Endothelial cell of umbilical vein (primary cell): ENCODE measurements at regions not wholly inside any gene's neighbourhood (a gene's known extent, or its start where the extent isn't known, plus 50 kb on each side); places are given as distances from the start of the nearest gene placed in this dataset.

Source experiments
- BruUV-seq: library from RNA; stranded (reverse); fragments of 400-500 nt; replicated peaks from 2 replicates; lab custom pipeline; 2021; lab: Mats Ljungman, UMichigan
- CTCF ChIA-PET: fragments of 300-600, 350-600 bp; sonication (Branson Sonifier 250); formaldehyde crosslinking; loops from one replicate; lab custom pipeline; 2021; ENCODE audit warnings: antibody characterized with exemption, inconsistent platforms; lab: Charles Lee
- POLR2A ChIA-PET: fragments of 300-600, 350-600 bp; sonication (Branson Sonifier 250); formaldehyde crosslinking; loops from one replicate; lab custom pipeline; 2021; ENCODE audit warnings: antibody characterized with exemption, inconsistent platforms; lab: Charles Lee
- DNase-seq: peaks from one replicate; pipeline ENCODE4 v3.0.0-alpha.2; 2011; ENCODE audit warnings: low read depth, low spot score
- FAIRE-seq: peaks from 2 replicates; lab custom pipeline; 2011; peaks lifted over from hg19 to GRCh38; lab: Jason Lieb, UNC
- H2AFZ ChIP-seq: 2 replicates; pipeline ENCODE4 v1.6.0; 2012; ENCODE audit warnings: low read depth, low read length, control low read depth, inconsistent platforms
- H3K27ac ChIP-seq: 2 replicates; pipeline ENCODE4 v1.5.1; 2011; ENCODE audit warnings: low read depth, mild to moderate bottlenecking, control low read depth, low read length, moderate library complexity; ENCODE audit not compliant: insufficient read depth
- H3K27me3 ChIP-seq, 2 experiments: 2 replicates each; pipeline versions ENCODE4 v1.6.0 to v1.6.1; 2011; ENCODE audit warnings: low read length in 2 of 2, mixed read lengths in 1 of 2; ENCODE audit not compliant: control insufficient read depth in 2 of 2, insufficient read depth in 2 of 2
- H3K36me3 ChIP-seq, 2 experiments: 2 replicates in 1 of 2; 3 replicates in 1 of 2; pipeline ENCODE4 v1.5.1; 2011; ENCODE audit warnings: low read length in 2 of 2, mild to moderate bottlenecking in 1 of 2, moderate library complexity in 1 of 2; ENCODE audit not compliant: control insufficient read depth in 2 of 2, insufficient read depth in 2 of 2; ENCODE audit errors: extremely low read depth in 1 of 2
- H3K4me1 ChIP-seq: 3 replicates; pipeline ENCODE4 v1.5.1; 2011; ENCODE audit warnings: mild to moderate bottlenecking, low read length; ENCODE audit not compliant: control insufficient read depth, insufficient read depth; ENCODE audit errors: extremely low read depth
- H3K4me2 ChIP-seq: 2 replicates; pipeline ENCODE4 v1.6.1; 2011; ENCODE audit warnings: low read length, control low read depth, mixed read lengths; ENCODE audit not compliant: insufficient read depth
- H3K4me3 ChIP-seq, 3 experiments: fragments of 200-600 bp in 1 of 3; sonication (generic), shearing (Covaris generic) in 1 of 3; replicated peaks in 1 of 3; 2 replicates each; pipeline ENCODE4 v1.5.1; 2011 to 2016; ENCODE audit warnings: control low read depth in 3 of 3, low read length in 3 of 3, mild to moderate bottlenecking in 2 of 3, inconsistent platforms in 1 of 3, low read depth in 1 of 3, moderate library complexity in 1 of 3; ENCODE audit not compliant: insufficient read depth in 1 of 3
- H3K79me2 ChIP-seq: 2 replicates; pipeline ENCODE4 v1.6.0; 2012; ENCODE audit warnings: low read length, inconsistent platforms; ENCODE audit not compliant: control insufficient read depth, insufficient read depth
- H3K9ac ChIP-seq: replicated peaks from 2 replicates; pipeline ENCODE3; 2011; ENCODE audit warnings: low read length, control low read depth; ENCODE audit not compliant: insufficient read depth; ENCODE audit errors: extremely low read depth
- H3K9me1 ChIP-seq: replicated peaks from 3 replicates; pipeline ENCODE4 v1.6.0; 2011; ENCODE audit warnings: mild to moderate bottlenecking, low read length; ENCODE audit not compliant: control insufficient read depth, insufficient read depth; ENCODE audit errors: extremely low read depth
- H3K9me3 ChIP-seq: replicated peaks from 2 replicates; pipeline ENCODE4 v1.5.1; 2012; ENCODE audit warnings: low read length, inconsistent platforms; ENCODE audit not compliant: control insufficient read depth, insufficient read depth
- H4K20me1 ChIP-seq: replicated peaks from 2 replicates; pipeline ENCODE3; 2011; ENCODE audit warnings: mild to moderate bottlenecking, low read length; ENCODE audit not compliant: control insufficient read depth, insufficient read depth; ENCODE audit errors: extremely low read depth
- EZH2 ChIP-seq: IDR thresholded peaks from 2 replicates; pipeline ENCODE4 v1.6.1; 2012; ENCODE audit warnings: borderline replicate concordance, low read depth, mild to moderate bottlenecking, moderate library complexity, low read length, inconsistent platforms; ENCODE audit not compliant: severe bottlenecking
- FOS ChIP-seq: IDR thresholded peaks from 2 replicates; pipeline ENCODE4 v1.6.1; 2011; ENCODE audit warnings: mild to moderate bottlenecking, low read length, moderate library complexity, borderline replicate concordance; ENCODE audit not compliant: insufficient read depth
- GATA2 ChIP-seq: IDR thresholded peaks from 2 replicates; pipeline ENCODE4 v1.7.0; 2011; ENCODE audit warnings: low read depth, mild to moderate bottlenecking, moderate library complexity, mixed read lengths, low read length; ENCODE audit not compliant: insufficient read length, insufficient read depth
- JUN ChIP-seq: IDR thresholded peaks from 2 replicates; pipeline ENCODE4 v1.6.1; 2011; ENCODE audit warnings: borderline replicate concordance, low read depth; ENCODE audit not compliant: insufficient read length, insufficient read depth
- MYC ChIP-seq: IDR thresholded peaks from one replicate; pipeline ENCODE4 v1.6.1; 2011; ENCODE audit warnings: mild to moderate bottlenecking, low read depth, low read length
- POLR2A ChIP-seq: IDR thresholded peaks from 2 replicates; pipeline ENCODE4 v1.6.1; 2012; ENCODE audit warnings: low read depth, mild to moderate bottlenecking, control low read depth, low read length
- POLR2AphosphoS5 ChIP-seq: IDR thresholded peaks from 2 replicates; pipeline ENCODE4 v1.6.1; 2012; ENCODE audit warnings: low read depth, mild to moderate bottlenecking, control low read depth, low read length, moderate library complexity; ENCODE audit not compliant: insufficient read depth
- dilution Hi-C: fragments of 300-500 bp; cut with MboI; formaldehyde crosslinking; loops from one replicate; pipeline ENCODE4 v1.15.0; 2019; ENCODE audit warnings: low sequenced_read_pairs; ENCODE audit not compliant: extremely low pct_ligation_motif_present
- intact Hi-C: fragments of 100-400 bp; cut with micrococcal nuclease; formaldehyde crosslinking; loops from one replicate; pipeline ENCODE4 v1.10.0; 2022
- TF ChIP-seq, protein P1 (sequence below), 2 donors: IDR thresholded peaks; 1 replicate in 1 of 2; 2 replicates in 1 of 2; pipeline ENCODE4 v1.5.1; 2011; ENCODE audit warnings: low read length in 2 of 2, mild to moderate bottlenecking in 2 of 2, moderate library complexity in 2 of 2, control low read depth in 1 of 2, inconsistent platforms in 1 of 2, low read depth in 1 of 2; ENCODE audit not compliant: insufficient read depth in 1 of 2; ENCODE audit errors: extremely low read depth in 1 of 2
- TF ChIP-seq, protein P2 (sequence below): IDR thresholded peaks from 2 replicates; pipeline ENCODE4 v1.6.1; 2011; ENCODE audit not compliant: insufficient read depth, insufficient read length

DNA sequence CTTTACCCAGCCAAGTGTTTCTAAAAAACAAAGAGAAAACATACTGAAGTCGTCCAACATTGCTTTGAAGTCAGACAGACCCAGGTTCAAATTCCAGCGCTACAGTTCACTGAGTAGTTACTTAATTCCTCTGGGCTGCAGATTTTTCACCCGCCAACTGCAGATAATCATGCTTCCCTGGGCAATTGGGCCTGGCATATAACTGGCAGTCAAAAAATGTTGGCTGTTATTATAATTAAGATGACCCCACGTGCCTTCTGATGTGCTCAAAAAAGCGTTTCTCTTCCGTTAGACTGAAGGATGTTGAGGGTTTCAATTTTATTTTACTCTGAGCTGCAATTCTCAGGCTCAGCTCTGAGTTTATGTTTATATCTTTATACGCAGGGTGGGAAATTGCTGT lies 156.1 kb upstream of the CITED2 start:
- no peak overlapping the region for H3K27ac ChIP-seq
- dilution Hi-C loops: no loop called here
- H3K4me2 ChIP-seq: no peak overlapping the region
- H4K20me1 ChIP-seq: no peaks in the 10 kb centered on the region
- H2AFZ ChIP-seq: no peak overlapping the region
- H3K9me3 ChIP-seq: no peaks in the 10 kb centered on the region
- H3K9ac ChIP-seq: no peak overlapping the region
- CTCF ChIA-PET: no interaction called here
- H3K4me1 ChIP-seq: peaks cover 24% of the 10 kb centered on the region
- intact Hi-C loops: loop anchor here (10.0 kb wide), 1 partner anchor 674 kb away; no protein-coding TSS in a partner anchor
- POLR2A ChIA-PET: no interaction called here
- no peaks in the 10 kb centered on the region for H3K27me3 ChIP-seq
- no TSS peak for BruUV-seq
- no peaks in the 10 kb centered on the region for H3K36me3 ChIP-seq
- H3K9me1 ChIP-seq: no peaks in the 10 kb centered on the region
- DNase-seq (no peak), FAIRE-seq (no peak)
- no peaks in the 10 kb centered on the region for H3K79me2 ChIP-seq
- TF ChIP-seq FOS: no peak
- no peak for TF ChIP-seq JUN
- no peak for TF ChIP-seq POLR2A
- TF ChIP-seq, protein P1, sequence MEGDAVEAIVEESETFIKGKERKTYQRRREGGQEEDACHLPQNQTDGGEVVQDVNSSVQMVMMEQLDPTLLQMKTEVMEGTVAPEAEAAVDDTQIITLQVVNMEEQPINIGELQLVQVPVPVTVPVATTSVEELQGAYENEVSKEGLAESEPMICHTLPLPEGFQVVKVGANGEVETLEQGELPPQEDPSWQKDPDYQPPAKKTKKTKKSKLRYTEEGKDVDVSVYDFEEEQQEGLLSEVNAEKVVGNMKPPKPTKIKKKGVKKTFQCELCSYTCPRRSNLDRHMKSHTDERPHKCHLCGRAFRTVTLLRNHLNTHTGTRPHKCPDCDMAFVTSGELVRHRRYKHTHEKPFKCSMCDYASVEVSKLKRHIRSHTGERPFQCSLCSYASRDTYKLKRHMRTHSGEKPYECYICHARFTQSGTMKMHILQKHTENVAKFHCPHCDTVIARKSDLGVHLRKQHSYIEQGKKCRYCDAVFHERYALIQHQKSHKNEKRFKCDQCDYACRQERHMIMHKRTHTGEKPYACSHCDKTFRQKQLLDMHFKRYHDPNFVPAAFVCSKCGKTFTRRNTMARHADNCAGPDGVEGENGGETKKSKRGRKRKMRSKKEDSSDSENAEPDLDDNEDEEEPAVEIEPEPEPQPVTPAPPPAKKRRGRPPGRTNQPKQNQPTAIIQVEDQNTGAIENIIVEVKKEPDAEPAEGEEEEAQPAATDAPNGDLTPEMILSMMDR (IDR thresholded peaks at IDR 0.05; ENCODE audit: extremely low read depth in 1 of 2, insufficient read depth in 1 of 2, low read depth in 1 of 2, low read length in 2 of 2): no peak
- TF ChIP-seq EZH2: no peak
- TF ChIP-seq GATA2: no peak
- no peak for TF ChIP-seq POLR2AphosphoS5
- TF ChIP-seq MYC: no peak
- TF ChIP-seq, protein P2, sequence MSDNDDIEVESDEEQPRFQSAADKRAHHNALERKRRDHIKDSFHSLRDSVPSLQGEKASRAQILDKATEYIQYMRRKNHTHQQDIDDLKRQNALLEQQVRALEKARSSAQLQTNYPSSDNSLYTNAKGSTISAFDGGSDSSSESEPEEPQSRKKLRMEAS: no peak
- no peak overlapping the region for H3K4me3 ChIP-seq
